Renal pelvis (tissue), 1 donor: ENCODE measurements at regions not wholly inside any gene's neighbourhood (a gene's known extent, or its start where the extent isn't known, plus 50 kb on each side); places are given as distances from the start of the nearest gene placed in this dataset.
"Not testable (repeated sequence)": the region's sequence is repeated elsewhere in the genome, so short reads cannot be mapped to it uniquely, and the experiment has no call there.

Source experiments
- DNase-seq: peaks from one replicate; pipeline ENCODE4 v3.0.0-alpha.2; 2013

DNA sequence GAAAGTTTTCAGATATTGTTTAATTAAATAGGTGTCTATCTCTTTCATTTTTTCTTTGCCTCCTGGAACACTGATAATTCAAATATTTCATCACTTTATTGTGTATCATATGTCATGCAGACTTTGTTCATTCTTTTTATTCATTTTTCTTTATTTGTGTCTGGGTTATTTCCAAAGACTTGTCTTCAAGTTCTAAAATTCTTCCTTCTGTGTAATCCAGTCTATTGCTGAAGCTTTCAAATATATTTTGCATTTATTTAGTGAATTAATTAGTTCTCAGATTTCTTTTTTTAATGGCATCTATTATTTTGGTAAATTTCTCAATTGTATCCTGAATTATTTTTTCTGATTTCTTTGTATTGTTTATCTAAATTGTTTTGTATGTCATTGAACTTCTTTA lies 70.1 kb downstream of the ZNF330 start:
- no peak for DNase-seq

DNA sequence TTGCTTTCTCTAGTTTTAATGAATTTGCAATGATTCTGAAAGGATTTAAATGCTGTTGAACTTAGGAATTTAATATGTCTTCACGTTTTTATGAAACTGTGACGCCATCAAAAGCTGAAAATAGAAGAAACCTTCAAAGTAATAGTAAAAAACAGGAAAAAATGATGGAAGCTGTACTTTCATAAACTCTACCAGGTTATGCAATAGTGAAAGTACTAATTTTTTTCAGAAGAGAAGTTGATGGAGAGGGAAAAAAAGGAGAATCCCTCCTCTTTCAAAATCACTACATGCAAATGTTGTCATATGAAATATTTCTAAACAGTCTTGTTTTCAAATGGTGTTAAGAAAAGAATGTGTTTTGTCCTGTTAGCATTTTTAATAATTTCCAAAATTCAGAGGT lies 73.6 kb downstream of the ZNF330 start:
- DNase-seq: no peak

DNA sequence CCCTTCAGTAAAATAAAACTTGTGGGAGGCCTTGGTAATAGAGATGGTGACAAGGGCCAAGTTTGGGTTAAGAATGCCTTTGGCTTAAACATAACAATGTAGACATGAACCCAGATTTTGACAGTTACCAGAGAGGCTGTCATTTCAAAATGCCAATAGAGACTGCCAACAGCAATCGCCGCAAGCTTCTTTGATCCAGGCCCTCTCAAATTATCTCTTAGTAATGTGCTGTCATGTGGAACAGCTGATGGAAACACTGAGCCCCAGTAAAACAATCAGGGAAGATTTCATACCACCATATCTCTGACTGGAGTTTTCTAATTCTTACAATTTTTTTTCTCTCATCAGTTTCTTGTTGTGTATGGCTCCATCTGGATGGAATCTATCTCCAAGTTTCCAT lies 80.5 kb downstream of the ZNF330 start:
- no peak for DNase-seq

DNA sequence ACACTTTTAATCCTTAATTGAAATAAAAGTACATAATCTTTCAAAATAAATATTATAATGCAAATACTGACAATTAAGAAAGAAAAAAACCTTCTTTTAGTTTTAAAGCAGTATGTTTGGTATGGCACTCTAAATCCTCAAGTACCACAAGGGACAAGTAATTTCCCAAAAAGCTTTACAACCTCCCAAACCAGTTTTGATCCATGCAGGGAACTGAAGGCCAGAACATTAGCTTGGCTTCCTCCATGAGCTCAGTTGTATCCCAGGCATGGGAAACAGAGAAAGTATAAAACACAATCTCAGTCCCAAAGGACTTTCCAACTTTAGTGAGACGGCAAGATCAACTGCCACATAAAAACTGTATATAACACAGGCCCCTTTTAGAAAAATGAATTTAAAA lies 82.2 kb downstream of the ZNF330 start:
- no peak for DNase-seq

DNA sequence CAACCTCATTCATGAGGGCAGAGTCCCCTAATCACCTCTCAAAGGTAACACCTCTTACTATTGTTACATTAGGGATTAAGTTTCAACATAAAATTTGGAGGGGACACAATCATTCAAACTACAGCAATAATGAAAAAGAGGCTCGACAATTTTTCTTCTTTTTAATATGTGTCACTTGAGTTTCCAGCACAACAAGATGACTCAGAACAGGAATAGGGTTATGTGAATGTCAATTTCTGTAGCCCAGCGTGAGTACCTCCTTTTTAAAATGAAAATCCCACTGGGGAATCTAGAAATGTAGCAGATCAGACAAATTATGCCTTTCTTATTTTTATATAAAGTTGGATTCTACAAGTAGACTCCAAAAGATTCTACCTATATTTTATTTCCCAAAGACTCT lies 83.7 kb downstream of the ZNF330 start:
- no peak for DNase-seq

DNA sequence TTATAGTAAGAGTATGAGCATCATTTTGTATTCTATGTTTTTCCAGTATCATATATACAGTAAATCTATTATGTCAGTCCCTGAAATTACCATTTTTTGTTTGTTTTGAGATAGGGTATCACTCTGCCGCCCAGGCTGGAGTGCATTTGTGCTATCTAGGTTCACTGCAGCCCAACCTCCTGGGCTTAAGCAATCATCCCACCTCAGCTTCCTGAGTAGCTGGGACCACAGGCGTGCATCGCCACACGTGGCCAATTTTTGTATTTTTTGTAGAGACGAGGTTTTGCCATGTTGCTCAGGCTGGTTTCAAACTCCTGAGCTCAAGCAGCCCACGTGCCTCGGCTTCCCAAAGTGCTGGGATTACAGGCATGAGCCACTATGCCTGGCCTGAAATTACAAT lies 85.6 kb downstream of the ZNF330 start:
- DNase-seq: no peak

DNA sequence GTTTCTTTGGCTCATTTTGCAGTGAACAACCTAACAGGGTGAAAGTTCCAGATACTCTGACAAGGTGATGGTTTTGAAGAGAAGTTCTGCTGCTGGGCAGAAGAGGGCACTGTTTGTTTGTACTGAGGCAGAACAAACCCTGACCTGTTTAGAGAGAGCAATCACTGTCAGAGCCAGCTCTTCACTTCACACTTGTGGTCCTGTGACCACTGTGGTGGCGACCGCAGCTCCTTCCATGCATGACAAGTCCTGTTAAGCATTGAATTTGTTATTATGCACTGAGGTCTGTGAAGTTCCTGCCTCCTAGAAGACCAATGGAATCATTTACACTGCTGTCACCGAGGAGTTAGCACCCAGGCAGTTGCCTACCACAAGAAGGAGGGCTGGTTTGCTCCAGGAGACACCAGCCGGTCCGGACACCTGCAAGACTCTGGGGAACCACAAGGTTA lies 86.6 kb downstream of the ZNF330 start:
- DNase-seq: peak; percentile 57

DNA sequence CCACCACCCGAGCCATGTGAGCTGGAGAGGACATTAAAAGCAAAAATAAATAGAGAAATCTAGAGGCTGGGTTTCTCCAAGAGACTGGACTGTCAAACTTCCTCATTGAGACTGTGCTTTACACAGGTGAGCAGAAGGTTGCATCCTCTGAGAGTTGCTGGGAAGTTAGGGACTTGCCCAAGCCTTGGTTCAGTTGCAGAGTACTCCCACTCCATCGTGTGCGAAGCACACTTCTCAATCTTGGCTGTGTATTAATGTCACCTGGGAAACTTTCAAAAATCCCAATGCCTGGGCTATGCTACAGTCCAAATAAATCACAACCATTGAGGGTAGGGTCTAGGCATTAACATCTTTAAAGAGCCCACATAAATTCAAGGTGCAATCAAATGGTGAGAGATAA lies 89.2 kb downstream of the ZNF330 start:
- no peak for DNase-seq

DNA sequence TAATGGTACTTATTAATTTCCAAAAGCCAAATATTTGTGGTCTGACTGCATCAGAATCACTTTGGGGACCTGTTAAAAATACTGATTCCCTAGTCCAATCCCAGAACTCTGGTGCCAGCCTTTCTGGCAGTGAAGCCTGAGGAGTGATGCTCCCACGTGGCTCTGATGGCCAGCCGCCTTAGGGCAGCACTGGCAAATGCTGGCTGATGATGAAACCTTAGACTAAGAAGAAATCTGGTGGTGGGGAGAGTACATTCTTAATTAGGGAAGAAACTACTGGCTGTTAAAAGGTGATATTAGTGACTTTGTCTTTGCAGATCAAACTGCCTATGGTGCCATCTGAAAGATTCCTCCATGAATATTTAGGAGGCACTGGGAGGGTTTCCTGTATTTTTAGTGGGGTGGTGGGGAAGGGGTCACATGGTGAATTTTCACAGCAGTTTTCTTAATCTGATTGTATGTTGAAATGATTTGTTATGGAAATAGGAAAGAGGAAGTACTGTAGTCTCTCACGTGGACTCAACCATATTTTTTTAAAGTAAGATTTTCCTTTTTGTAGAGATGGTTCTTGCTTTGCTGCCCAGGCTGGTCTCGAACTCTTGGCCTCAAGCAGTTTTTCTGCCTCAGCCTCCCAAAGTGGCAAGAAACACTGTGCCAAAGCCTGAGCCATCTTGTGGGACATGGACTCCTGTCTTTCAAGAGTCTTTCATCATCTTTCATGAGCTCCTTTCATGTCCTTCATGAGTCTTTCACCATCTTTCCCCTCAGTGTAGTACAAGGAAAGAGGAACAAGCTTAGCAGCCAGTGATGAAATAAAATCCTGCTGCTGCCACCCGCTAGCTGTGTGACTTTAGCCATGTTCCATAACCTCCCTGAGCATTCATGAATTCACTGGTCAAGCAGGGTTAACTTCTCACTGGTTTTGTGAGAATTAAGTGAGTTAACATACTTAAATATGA lies 90.8 kb downstream of the ZNF330 start:
- DNase-seq: no peak

DNA sequence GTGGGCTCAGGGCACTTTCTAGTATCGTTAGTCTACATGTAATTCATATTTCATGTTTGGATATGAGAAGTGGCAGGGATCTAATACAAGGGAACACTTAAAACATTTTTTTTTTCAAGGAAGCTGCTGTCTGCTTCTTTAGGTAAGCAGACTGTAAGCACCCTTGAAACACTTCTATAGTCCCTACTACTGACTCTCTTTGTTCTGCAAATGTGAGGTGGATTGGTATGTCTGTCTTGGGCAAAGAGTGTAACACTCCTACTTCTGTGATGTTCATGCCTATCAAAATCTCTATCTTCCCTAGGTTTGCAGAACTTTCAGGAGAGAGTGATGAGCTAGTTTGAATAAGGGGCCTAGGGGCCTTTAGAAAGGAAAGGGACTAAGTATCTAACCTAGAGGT lies 93.9 kb downstream of the ZNF330 start:
- no peak for DNase-seq

DNA sequence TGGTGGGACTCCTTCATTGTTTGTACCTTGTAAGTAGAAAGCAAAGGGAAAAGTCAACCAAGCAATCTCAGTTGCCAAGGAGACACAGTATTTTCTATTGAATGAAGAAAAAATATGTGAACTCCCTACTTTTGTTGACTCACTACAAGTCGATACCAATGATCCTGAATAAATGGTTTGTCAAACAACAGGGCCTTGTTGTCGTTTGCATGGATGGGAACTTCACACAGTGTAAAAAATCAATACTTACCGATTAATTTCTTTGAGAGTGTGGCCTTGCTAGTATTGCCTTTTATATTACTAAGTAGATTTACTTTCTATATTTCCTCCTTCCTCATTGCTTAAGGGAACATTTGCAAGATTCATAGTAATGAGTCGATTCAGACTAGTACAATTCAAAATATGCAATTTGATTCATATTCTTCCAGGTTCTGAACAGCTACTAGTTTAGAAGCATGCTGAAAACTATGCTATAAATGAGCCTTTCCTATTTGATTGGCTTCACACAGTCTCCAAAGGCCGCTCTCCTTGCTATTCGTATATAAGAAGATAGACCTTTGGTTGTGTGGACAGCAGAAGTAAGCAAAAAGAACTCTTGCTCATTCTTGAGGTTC lies 108.0 kb downstream of the ZNF330 start:
- no peak for DNase-seq

DNA sequence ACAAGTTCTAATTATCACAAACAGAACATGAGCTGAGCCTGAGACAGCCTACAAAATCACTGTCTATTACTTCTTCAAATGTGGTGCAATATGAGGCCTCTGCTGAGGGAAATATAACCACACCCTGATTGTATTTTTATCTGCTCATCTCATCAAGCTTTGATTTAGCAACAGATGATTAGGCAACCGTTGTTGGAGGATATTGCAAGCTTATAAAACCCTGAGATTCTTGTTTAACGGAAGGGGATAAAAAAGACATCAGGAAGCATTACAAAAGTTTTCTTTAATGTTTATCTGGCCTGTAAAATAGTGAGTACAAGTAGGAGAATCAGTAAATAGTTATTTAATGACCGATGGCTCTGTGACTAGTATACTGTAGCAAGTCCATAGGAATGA lies 108.5 kb downstream of the ZNF330 start:
- DNase-seq: no peak

DNA sequence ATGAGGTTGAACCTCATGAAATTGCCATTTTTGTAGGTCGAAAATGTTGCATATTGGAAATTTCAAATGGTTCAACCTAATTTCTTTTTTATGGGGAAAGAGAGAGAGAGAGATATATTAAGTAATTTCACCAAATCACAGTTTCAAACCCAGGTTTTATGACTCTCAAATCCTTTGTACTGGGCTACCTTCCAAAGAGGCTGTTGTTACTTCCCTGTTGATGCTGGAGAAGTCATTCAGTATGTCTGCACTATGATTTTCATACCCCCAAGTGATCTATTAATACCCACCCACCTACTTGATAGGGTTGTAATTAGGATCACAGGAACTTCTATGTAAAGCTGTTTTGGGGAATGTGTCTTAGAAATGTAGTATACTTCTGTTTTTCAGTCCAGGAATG lies 109.9 kb downstream of the ZNF330 start:
- no peak for DNase-seq

DNA sequence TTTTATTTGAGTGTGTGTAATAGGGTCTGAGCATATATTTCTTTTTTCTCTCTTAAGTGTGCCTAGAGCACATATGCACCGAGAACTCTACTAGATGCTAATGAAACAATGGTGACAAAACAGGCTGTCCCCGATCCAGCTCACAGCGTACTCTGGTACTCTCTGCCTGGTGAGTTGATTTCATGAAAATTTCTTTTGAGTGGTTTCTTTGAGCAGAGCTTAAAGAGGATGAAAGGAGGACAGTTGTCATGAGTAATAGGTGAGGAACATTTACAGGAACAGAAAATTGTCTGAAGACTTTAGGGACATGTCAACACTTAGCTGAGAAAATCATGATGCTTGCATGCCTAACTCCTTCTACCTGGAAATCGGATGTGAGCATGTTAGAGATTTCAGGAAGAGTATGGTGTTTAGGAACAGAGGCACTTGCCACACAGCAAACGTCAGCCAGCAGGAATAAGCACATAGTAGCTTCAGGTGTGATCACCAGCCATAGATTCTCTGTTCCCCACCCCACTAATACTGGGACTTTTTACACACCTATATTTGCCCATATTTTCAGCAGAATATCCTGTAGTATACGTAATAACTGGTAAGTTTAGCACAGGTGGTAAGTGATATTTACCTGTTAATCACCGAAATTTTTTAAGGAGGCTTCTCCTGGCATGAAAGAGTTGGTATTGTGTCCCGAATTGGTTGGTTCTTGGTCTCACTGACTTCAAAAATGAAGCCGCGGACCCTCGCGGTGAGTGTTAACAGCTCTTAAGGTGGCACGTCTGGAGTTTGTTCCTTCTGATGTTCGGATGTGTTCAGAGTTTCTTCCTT lies 111.1 kb downstream of the ZNF330 start:
- no peak for DNase-seq

DNA sequence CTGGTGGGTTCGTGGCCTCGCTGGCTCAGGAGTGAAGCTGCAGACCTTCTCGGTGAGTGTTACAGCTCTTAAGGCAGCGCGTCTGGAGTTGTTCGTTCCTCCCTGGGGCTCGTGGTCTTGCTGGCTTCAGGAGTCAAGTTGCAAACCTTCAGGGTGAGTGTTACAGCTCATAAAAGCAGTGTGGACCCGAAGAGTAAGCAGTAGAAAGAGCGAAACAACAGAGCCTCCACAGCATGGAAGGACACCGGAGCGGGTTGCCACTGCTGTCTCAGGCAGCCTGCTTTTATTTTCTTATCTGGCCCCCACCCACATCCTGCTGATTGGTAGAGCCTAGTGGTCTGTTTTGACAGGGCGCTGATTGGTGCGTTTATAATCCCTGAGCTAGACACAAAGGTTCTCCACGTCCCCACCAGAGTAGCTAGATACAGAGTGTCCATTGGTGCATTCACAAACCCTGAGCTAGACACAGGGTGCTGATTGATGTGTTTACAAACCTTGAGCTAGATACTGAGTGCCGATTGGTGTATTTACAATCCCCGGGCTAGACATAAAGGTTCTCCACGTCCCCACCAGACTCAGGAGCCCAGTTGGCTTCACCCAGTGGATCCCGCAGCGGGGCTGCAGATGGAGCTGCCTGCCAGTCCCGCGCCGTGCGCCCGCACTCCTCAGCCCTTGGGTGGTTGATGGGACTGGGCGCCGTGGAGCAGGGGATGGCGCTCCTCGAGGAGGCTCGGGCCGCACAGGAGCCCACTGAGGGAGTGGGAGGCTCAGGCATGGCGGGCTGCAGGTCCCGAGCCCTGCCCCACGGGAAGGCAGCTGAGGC lies 111.9 kb downstream of the ZNF330 start:
- DNase-seq: not testable (repeated sequence)

DNA sequence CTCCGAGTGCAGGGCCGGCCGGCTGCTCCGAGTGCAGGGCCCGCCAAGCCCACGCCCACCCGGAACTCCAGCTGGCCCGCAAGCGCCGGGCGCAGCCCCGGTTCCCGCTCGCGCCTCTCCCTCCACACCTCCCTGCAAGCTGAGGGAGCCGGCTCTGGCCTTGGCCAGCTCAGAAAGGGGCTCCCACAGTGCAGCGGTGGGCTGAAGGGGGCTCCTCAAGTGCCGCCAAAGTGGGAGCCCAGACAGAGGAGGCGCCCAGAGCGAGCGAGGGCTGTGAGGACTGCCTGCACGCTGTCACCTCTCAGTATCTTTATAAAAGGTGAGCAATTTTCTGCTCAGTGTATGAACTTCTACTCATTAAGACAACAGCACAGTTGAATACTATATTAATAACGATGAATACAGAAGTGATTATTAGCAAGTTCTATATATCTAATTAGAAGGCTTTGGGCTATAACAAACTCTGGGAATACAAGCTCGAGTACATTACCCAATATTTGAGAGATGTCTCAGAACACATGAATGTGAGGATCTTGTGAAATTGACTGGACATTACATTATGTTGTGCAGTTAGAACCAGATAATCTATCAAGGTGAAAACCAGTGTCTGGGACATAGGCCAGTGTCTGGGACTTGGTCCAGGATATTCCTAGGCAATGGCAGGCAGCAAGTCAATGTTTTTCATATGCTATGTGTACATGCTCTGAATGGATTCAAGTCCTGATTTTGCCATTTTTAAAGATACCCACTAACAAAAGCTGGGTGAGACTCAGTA lies 112.9 kb downstream of the ZNF330 start:
- not testable (repeated sequence) for DNase-seq

DNA sequence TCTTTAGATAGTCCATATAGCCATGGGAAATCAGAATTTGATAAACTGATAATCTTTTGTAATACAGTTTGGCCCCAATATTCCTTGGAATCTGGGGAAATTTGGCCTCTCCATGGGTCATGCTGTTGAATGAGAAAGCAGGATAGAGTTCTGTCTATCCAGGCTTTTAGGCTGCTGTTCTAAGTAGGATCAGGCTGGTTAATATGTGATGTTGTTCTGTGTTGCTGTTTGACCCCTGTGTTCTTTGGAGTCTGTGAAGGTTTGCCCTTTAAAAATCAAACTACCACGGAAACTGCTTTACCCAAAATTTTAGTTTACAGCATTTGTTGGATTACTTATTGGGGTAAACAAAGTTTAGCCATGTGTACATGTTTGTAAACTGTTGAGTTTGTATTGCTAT lies 114.5 kb downstream of the ZNF330 start:
- no peak for DNase-seq

DNA sequence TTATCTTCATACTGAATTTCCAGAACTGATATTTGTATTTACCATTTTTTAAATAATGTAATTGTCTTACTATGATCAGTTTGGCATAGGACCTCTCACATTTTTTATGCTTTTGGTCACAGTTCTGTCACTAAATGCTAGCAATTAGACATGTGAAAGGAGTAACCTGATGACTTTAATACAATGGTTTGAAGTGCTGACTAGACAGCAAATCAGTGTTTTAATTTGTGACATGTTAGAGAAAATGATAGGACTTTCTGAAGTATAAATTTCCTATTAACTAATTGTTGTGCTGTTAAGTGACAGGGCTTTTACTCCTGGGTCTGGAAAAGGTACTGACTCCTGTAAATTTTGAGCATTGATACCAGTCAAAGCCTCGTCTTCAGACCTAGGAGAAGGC lies 117.5 kb downstream of the ZNF330 start:
- DNase-seq: no peak

DNA sequence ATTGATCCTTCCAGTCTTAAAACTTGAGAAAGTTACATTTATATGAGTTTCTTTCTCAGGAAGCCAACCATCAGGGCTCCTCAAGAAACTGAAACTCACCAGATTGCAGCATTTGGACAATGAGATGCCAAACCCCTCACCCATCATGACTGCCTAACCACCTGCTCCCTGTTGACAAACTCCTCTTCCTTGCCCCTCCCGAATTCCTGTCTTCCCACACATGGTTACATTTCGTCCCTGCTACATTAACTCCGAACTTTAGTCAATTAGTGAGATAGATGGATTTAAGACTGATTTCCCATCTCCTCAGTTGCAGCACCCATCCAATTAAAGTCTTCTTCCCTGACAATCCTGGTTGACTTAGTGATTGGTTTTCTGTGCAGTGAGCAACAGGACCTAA lies 118.7 kb downstream of the ZNF330 start:
- DNase-seq: peak; percentile 45

DNA sequence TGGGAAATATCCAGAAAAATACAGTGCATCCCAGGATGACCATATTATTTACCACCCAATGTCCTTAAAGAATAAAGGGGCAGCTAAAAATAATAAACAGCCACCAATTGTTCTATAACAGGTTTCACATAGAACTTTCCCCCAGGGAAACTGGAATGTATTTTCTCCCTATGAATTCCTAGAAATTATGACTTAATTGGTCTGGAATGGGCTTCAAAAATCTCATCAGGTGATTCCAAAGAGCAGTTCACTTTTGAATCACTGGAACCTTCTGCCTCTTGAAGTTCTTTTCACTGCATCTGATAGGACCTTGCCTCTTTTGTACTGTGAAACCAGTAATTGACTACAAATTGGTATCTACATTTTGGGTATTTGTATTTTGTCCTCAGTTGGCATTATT lies 119.3 kb downstream of the ZNF330 start:
- DNase-seq: no peak

DNA sequence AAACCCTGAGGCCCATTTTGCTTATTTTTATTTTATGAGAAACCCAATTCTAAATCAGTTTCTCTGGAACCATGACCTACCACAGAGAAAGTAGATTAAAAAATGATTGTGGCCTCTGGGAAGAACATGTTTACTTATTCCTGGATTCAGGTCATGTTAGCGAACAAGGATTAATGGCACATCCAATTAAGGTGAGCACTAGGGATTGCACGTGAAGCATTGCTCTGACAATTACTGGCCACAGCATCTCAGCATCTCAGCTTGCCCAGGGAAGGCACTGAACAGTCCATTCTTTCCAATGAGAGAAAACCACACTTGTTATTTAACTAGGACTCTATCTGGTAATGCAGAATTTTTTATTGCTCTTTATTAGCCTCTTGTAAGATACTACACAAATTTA lies 119.8 kb downstream of the ZNF330 start:
- DNase-seq: no peak
